GM23248 (cell line): ENCODE measurements at regions not wholly inside any gene's neighbourhood (a gene's known extent, or its start where the extent isn't known, plus 50 kb on each side); places are given as distances from the start of the nearest gene placed in this dataset.

Source experiments
- EZH2 ChIP-seq: fragments of 200-600 bp; sonication (generic); IDR thresholded peaks from 2 replicates; pipeline ENCODE4 v1.6.1; 2018; ENCODE audit warnings: antibody characterized with exemption, mild to moderate bottlenecking; ENCODE audit not compliant: insufficient read depth, poor library complexity, severe bottlenecking
- EZH2phosphoT487 ChIP-seq: fragments of 200-600 bp; sonication (generic); IDR thresholded peaks from 2 replicates; pipeline ENCODE4 v1.6.1; 2018; ENCODE audit warnings: antibody characterized with exemption, moderate library complexity, mild to moderate bottlenecking, low read depth; ENCODE audit not compliant: insufficient read depth

DNA sequence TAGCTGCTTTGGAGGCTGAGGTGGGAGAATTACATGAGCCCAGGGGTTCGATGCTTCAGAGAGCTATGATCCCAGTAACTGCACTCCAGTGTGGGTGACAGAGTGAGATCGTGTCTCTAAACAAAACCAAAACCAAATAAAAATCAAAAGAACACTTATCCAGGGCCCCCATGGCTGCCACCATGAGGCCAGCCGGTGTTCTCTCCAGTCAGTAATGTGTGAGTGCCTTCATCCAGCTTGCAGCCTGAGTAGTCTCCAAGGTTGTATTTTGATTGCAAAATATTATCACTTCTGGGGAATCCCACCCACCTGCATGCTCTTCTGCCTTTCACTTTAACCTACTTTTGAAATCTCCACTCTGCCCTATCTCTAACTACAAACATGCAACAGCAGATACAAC is 221.0 kb upstream of the WSB1 start:
- TF ChIP-seq EZH2: no peak
- no peak for TF ChIP-seq EZH2phosphoT487
